ENCODE measurements at regions not wholly inside any gene's neighbourhood (a gene's known extent, or its start where the extent isn't known, plus 50 kb on each side); places are given as distances from the start of the nearest gene placed in this dataset.

DNA sequence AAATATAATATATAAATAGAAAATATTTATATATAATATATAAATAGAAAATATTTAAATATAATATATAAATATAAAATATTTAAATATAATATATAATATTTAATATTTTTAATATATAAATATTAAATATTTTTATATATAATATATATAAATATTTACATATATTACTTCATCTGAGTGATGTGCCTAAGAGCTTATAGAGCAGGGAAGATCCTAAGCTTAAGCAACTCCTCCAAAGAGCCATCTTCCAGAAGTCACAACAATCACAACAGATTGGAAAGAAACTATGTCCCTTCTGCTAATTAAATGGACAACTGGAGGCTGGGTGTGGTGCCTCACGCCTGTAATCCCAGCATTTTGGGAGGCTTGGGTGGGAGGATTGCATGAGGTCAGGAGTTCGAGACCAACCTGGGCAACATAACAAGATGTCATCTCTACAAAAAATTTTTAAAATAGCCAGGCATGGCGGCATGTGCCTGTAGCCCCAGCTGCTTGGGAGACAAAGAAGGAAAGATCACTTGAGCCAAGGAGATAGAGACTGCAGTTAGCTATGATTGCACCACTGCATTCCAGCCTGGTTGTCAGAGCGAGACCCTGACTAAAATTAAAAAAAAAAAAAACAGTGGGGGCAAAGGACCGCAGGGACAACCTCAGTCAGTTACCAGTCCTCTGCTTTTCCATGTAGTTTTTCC lies 198.7 kb downstream of the SKIDA1 start:
- DNase-seq (ENCODE audit: low read depth in 2 of 2) = no peak

DNA sequence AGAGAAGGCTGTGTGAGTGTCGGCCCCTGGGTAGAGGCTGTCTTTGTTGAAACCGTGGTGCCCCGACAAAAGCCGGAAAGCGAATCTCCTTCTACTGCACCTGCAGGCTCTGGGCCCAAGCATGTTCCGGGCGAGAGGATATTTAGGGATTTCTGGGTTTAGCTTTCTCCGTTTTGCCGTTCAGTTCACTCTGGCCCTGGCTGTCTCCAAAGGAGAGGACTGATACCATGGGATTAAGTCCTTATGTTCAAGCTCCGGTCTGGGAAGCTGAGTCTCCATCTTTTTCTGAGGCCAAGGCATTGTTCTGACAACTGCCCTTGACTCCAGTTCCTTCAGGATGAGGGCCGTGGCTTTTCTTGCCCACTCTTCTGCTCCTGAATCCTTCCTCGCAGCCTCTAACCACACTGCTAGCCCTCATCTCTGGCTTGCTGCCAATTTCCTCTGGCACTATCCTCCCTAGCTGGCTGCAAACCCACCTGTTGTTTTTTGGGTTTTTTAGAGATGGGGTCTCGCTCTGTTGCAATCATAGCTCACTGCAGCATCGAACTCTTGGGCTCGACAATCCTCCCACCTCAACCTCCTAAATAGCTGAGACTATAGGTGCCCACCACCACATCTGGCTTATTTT lies 206.8 kb downstream of the SKIDA1 start:
- DNase-seq (ENCODE audit: low read depth in 2 of 2) = no peak

DNA sequence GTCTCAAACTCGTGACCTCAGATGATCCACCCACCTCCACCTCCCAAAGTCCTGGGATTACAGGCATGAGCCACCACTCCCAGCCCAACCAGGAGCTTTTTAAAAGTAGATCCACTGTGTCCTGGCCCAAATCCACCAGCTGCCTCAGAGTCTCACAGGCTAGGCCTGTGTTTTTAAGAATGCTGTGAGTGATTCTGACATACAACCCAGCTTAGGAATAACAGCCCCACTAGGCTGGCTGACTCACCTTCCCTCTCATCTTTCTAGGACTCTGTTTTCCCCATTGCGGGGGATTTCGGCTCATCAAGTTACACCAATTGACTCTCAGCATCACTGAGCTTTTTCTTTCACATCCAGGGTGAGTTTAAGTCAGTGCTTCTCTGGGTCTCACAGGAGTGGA lies 207.6 kb downstream of the SKIDA1 start:
- no peak for DNase-seq (ENCODE audit: low read depth in 2 of 2)

DNA sequence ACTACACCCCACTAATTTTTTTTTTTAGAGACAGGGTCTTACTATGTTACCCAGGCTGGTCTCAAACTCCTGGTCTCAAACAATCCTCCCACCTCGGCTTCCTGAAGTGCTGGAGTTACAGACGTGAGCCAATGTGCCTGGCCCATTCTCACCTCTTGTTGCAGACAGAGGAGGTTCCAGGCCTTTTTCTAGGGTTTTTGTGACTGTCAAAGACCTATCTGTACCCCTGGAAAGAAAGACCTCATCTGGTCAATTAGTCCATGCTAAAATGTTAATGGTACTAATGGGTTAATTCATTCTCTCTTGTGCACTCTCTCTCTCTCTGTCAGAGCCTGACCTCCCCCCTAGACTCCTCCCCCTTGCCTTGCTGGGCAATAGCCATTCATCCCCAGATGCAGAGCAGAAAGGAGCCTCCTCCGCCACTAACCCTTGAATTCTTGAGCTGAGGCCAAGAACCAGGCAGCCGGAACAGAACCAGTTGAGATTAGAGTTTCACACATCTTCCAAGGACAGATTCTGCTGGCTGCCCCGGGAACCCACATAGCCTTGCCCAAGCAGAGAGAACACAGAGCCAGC lies 209.7 kb downstream of the SKIDA1 start:
- DNase-seq (ENCODE audit: low read depth in 2 of 2) = no peak

DNA sequence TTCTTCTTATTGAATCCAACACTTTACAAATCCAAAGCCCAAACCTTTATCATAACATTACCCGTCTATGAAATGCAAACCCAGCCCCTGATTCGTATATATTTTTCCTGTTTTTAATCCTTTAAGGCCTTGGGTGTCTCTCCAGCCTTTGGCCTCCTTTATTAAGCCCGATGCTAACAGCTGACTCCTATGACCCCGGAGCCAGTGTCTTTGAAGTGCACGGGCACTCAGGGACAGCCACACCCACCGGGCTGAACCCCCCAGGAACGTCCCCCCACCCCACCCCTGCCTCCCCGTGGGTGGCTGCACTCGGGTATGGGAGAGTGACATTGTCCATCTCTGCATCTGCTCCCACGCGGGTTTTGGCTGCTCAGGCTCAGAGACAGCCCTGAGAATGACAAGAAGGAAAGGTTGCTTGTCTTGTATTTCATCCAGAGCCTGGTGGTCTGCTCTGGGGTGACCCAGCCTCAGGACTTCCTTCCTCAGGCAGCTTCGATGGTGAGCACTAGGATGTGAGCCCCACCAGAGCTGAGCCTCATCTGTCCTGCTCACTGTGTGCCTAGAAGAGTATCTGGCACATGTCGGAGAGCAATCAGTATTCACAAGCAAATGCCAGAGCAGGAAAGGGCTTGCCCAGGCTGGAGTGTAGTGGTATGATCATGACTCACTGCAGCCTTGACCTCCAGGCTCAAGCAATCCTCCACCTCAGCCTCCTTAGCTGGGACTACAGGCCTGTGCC lies 210.4 kb downstream of the SKIDA1 start:
- no peak for DNase-seq (ENCODE audit: low read depth in 2 of 2)

DNA sequence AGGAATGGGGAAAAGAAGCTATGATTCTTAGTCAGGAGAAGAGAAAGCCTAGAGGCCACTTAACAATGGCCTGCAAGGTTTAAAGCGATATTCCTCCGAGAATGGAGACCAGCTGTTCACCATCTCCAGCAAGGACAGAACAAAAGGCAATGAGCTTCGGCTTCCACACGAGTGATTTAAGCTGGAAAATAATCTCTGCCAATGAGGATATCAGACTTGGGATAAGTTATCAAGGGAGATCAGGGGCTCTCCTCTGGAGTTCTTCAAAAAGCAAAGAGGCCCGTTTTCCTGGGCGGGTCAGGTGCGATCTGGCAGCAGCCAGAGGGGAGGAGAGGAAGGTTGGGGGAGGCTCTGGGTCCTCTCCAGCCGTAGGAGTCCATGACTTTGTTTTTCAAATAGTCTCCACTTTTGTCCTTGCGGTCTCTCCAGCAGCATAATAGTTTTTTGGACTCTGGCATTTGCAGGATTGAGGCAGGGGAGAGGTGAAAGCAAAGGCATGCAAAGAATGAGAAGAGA lies 211.3 kb downstream of the SKIDA1 start:
- no peak for DNase-seq (ENCODE audit: low read depth in 2 of 2)

DNA sequence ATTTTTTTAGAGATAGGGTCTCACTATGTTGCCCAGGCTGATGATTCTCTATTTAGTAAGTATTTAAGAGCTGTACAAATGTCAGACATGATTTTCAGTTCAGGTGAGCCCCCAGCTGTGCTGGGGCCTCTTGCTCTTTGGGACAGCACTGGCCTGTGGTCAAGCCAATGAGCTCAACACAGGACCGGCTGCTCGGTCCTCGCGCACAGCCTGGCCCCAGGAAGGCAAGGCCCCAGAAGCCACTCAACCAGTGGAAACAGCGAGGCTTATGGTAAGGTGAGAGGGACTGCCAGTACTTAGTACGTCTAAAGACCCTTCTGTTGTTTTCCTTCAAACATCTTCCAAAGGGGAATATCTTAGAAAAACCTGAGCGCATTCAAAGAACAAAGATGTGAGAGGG lies 211.8 kb downstream of the SKIDA1 start:
- no peak for DNase-seq (ENCODE audit: low read depth in 2 of 2)

DNA sequence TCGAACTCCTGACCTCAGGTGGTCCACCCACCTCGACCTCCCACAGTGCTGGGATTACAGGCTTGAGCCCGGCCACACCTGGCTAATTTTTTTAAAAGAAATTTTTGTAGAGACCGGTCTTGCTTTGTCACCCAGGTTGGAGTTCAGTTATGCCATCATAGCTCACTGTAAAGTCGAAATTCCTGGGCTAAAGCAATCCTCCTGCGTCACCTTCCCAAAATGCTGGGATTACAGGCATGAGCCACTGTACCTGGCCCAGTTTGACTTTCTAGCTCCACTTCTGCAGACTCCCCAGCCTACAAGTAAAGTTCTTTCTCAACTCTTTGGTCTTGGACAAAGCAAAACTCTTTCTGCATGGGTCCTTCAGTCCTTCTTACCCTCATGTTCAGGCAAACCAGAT lies 214.1 kb downstream of the SKIDA1 start:
- no peak for DNase-seq (ENCODE audit: low read depth in 2 of 2)

DNA sequence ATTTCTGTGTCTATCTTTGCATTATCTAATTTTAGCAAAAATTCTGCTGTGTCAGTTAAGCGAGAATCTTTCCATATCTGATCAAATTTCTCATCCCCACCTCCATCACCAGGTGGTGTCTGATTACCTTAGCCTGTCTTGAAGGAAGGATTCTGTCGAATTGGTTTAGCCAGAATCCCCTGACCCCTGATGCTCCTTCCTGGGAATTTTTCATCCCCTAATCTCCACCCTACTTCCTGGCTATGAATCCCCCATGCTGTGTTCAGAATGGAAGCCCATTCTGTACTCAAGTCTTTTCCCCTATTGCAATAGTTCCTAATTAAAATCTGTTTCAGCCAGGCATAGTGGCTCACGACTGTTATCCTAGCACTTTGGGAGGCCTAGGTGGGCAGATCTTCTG lies 216.1 kb downstream of the SKIDA1 start:
- DNase-seq (ENCODE audit: low read depth in 2 of 2) = no peak

DNA sequence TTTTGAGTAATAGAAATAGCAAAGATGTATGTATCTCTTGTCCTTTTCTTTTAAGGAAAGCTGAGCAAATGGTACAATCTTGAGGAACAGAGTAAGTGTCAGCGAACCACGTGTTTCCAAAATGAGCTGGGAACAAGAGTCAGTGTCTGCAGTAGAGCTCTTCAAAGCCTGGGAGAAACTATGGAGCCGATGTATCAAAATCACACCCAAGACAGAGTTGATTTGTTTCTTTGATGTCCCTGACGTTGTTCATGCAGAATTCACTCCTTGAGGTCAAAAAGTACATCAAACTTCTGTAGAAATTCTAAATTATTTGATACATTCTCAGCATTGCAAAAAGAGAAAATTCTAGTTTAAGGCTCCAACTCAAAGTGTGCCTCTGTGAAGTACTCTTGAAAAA lies 216.5 kb downstream of the SKIDA1 start:
- DNase-seq (ENCODE audit: low read depth in 2 of 2) = no peak

DNA sequence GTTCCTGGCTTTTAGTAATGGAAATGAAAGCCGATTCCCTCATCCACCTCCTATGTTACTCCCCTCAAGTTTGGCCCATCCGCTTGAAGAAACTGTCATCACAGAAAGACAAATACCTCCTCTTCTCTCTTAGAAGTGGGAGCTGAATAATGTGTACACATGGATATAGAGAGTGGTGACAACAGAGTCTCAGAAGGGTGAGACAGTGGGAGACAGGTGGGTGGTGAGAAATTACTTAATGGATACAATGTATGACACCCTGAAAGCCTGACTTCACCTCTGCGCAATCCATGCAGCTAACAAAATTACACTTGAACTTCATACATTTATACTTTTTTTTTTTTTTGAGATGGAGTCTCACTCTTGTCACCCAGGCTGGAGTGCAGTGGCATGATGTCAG lies 217.5 kb downstream of the SKIDA1 start:
- no peak for DNase-seq (ENCODE audit: low read depth in 2 of 2)

DNA sequence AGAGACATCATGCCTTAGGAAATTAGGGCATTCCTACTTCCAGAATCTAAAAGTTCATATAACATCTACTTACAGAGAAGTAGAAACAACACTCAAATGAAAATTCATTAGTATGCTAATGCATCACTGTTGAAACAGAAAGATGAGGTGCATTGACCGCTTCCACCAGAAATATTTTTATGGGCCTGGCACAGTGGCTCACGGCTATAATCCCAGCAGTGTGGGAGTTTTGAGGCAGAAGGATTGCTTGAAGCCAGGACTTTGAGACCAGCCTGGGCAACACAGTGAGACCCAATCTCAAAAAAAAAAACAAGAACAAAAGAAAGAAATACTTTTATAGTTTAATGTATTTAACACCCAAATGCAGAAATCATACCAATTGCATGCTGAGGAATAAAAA lies 220.9 kb downstream of the SKIDA1 start:
- no peak for DNase-seq (ENCODE audit: low read depth in 2 of 2)

DNA sequence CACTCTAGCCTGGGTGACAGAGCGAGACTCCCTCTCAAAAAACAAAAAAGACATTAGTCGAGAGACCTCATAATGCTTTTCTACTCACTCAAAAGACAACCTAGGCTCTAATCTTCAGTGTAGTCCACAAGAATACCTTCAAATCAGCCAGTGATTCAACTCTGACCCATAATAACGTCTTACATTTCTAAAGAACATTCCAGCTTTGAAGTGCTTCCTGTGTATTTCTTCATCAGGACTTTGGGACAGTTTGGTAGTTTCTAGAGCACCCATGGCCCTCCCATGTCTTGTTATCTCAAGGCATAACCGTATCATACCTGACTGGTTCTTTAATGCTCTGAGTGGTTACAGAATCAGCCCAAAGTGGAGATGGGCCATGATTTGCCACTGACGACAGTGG lies 221.3 kb downstream of the SKIDA1 start:
- DNase-seq (ENCODE audit: low read depth in 2 of 2) = no peak

DNA sequence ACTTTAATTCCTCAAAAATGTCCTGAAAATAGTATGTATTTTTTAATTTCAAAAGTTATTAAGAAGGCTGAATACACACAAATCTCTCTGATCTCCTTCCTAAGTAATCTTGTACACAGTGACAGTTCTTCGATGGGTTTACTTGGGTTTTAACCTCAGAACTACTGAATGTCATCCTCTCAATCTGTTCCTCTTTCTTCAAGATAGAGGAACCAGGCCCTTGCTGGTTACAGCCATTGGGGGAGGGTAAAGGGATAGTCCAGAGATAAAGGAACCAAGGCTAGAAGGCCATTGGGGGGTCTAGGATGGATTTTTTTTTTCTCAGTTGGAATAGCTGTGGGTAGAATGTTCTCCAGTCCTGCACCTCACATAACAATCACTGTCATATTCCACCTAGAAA lies 224.9 kb downstream of the SKIDA1 start:
- no peak for DNase-seq (ENCODE audit: low read depth in 2 of 2)

DNA sequence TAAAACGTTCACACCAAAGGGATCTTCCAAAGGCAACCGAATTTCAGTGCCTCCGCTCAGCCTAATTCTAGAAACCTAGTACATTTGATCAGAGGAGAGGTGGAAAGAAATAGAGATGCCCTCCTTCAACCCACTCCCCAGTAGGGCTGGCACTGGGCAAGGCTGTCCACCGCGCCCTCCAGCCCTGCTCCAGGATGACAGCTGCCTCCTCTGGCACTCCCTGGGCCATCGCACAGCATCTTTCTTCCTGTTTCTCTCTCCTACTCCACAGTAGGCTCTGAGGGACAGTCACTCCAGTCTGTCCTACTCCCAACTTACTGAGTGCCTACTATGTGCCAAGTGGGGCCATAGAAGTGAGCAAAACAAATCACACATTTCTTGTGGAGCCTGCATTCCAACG lies 226.2 kb downstream of the SKIDA1 start:
- DNase-seq (ENCODE audit: low read depth in 2 of 2) = no peak

DNA sequence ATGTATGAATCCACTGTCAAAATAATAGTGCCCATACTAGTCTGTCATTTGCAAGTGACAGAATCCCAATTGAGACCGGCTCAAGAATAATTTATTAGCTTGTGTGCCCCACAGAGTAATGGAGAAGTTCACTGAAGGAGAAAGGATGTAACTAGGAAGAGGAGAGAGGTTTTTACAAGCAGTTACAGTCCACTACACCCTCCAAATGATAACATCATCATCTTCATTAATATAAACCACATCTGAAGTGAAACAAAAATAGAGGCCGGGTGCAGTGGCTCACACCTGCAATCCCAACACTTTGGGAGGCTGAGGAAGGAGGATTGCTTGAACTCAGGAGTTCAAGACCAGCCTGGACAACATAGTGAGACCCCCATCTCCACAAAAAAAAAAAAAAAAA lies 226.8 kb downstream of the SKIDA1 start:
- no peak for DNase-seq (ENCODE audit: low read depth in 2 of 2)

DNA sequence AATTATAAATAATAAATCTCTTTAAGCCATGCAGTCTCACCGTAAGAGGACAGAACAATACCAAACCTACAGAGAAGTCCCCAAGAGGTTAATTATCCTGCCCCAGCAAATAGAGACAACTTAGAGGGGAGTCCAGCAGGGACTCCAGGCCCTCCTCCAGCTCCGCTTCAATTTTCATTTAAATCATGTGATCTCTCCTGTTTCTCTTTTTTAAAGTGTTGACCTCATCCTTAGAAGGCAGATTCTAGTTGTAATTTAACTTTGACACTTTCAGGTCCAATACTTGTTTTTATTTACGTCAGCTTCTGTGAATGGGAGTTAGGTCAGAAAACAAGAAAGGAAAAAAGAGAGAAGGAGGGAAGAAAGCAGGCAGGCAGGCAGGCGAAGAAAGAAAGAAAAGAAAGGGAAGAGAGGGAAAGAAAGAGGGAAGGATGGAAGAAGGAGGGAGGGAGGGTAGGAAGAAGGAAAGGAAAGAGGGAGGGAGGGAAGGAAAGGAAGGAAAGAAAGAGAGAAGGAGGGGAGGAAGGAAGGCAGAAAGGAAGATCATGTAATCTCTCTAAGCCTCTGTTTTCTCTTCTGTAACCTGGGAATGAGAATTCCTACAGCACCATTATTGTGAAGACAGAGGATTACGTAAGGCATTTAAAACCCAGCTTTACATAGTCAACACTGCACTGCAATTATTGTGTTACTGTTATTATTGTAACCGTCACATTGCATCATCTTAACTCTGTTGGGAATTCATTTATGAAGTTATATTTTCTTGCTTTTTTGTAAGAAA lies 227.7 kb downstream of the SKIDA1 start:
- no peak for DNase-seq (ENCODE audit: low read depth in 2 of 2)

DNA sequence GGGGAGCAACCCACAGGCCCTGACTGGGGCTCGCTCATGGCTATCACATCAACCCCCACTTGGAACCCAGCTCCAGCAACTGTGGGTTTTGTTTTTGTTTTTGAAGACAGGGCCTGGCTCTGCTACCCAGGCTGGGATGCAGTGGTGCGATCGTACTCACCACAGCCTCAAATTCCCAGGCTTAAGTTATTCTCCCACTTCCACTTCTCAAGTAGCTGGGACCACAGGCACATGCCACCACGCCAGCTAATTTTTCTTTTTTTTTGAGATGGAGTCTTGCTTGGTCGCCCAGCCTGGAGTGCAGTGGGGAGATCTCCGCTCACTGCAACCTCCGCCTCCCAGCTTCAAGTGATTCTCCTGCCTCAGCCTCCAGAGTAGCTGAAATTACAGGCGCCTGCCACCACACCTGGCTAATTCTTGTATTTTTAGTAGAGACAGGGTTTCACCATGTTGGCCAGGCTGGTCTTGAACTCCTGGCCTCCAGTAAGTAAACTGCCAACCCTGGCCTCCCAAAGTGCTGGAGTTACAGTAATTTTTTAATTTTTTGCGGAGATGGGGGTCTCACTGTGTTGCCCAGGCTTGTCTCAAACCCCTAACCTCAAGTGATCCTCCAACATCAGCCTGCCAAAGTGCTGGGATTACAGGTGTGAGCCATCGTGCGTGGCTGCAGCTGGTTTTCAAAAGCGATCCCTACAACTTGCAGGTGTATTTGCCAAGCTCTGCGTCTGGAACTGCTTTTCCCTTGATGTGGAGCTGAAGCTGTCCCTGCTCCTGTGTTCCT lies 228.7 kb downstream of the SKIDA1 start:
- no peak for DNase-seq (ENCODE audit: low read depth in 2 of 2)

DNA sequence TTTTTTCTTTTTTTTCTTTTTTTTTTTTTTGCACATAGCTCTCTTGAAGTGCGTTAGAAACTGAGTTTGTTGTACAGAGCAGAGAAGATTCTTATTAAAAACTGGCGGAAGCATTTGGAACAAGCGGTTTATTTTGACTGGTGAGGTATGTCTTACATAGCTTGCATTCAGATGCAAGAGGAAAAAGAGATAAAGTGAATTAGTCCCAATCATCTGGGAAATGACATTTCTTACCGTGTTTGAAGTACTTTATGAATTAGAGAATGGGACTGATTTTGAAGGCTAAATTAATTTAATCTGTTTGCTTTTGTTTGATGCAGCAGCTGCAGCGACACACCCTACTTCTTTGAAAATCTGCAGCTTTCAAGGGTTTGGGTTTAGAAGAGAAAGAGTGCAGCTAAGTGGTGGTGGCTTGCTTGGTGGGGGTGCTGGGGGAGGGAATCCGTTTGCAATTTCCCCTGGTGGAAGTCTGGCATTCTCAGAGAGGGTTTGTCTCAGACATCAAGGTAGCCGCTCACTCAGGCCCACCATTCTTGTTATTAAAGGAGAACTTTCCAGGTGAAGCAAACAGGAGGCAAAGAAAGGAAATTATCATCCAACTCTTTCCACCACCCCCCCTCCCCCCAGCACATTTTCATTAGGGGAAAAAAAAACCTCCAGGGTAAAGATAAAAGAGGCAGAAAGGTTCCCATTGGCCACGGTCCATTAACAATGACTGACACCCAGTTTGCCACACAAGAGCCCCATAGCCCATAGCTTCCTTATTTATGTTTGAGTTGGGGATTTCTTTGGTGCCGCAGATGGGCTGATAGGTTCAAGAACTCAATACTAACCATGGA lies 231.7 kb downstream of the SKIDA1 start:
- no peak for DNase-seq (ENCODE audit: low read depth in 2 of 2)

Data from stimulated activated CD8-positive, alpha-beta memory T cell treated with anti-CD3 and anti-CD28 coated beads, Interleukin-2, amount 100 ng/mL, for 48 hours (primary cell).